ENCODE measurements at regions not wholly inside any gene's neighbourhood (a gene's known extent, or its start where the extent isn't known, plus 50 kb on each side); places are given as distances from the start of the nearest gene placed in this dataset.

GRCh38 chr1:238360474-238360873 is 469.8 kb upstream of the ZP4 start:
- Histone ChIP-seq H3K79me2 (ENCODE audit: low read depth) (no peaks in the 10 kb centered on the region), H3F3A (ENCODE audit: insufficient read depth, low read depth) (no peaks in the 10 kb centered on the region), H3K9me3 (ENCODE audit: insufficient read depth, low read depth) (no peaks in the 10 kb centered on the region), H4K20me1 (ENCODE audit: insufficient read depth) (no peaks in the 10 kb centered on the region), H3K36me3 (ENCODE audit: low read depth) (no peaks in the 10 kb centered on the region), H3K4me1 (replicated peaks; ENCODE audit: insufficient read depth) (no peaks in the 10 kb centered on the region), H3K9me2 (ENCODE audit: insufficient read depth) (0 out of 2 replicates have a peak, but pooled peaks cover 2% of the 10 kb centered on the region), H3K27me3 (ENCODE audit: insufficient read depth, low read depth) (0 out of 2 replicates have a peak, but pooled peaks cover 4% of the 10 kb centered on the region), H3K4me2 (no peak overlapping the region), H3K4me3 (no peak overlapping the region), H2AFZ (no peak overlapping the region), H3K27ac (no peak overlapping the region)
- BruUV-seq (replicated peaks): no TSS peak
- intact Hi-C loops (cut with micrococcal nuclease; ENCODE audit: unreplicated experiment): no loop called here
- no peak for TF ChIP-seq CTCF (conservative IDR thresholded peaks at IDR 0.05)
- no peak for TF ChIP-seq EZH2 (IDR thresholded peaks at IDR 0.05; ENCODE audit: low read depth)
- ChIA-PET POLR2A (ENCODE audit: unreplicated experiment) (no interaction called here), CTCF (no interaction called here)
- no peak for DNase-seq

- no peak overlapping the region for H2AFZ ChIP-seq
- H3K27ac ChIP-seq: no peak overlapping the region
- no peak for DNase-seq
- H3K27me3 ChIP-seq (ENCODE audit: insufficient read depth, low read depth): 0 out of 2 replicates have a peak, but pooled peaks cover 6% of the 10 kb centered on the region
- no TSS peak for BruUV-seq (replicated peaks)
- H3K36me3 ChIP-seq (ENCODE audit: low read depth): no peaks in the 10 kb centered on the region
- H3K9me2 ChIP-seq (ENCODE audit: insufficient read depth): no peaks in the 10 kb centered on the region
- no peaks in the 10 kb centered on the region for H4K20me1 ChIP-seq (ENCODE audit: insufficient read depth)
- H3K9me3 ChIP-seq (ENCODE audit: insufficient read depth, low read depth): no peaks in the 10 kb centered on the region
- no peaks in the 10 kb centered on the region for H3K79me2 ChIP-seq (ENCODE audit: low read depth)
- intact Hi-C loops (cut with micrococcal nuclease; ENCODE audit: unreplicated experiment): no loop called here
- TF ChIP-seq CTCF (conservative IDR thresholded peaks at IDR 0.05): no peak
- H3K4me1 ChIP-seq (replicated peaks; ENCODE audit: insufficient read depth): no peaks in the 10 kb centered on the region
- ChIA-PET POLR2A (ENCODE audit: unreplicated experiment) (no interaction called here), CTCF (no interaction called here)
- no peak overlapping the region for H3K4me3 ChIP-seq
- H3K4me2 ChIP-seq: no peak overlapping the region
- H3F3A ChIP-seq (ENCODE audit: insufficient read depth, low read depth): no peaks in the 10 kb centered on the region
Measured at GRCh38 chr1:238350471-238350870, 459.7 kb upstream of the ZP4 start.

- Histone ChIP-seq H3K4me1 (replicated peaks; ENCODE audit: insufficient read depth) (no peaks in the 10 kb centered on the region), H3K79me2 (ENCODE audit: low read depth) (no peaks in the 10 kb centered on the region), H3K4me2 (no peak overlapping the region), H3K27me3 (ENCODE audit: insufficient read depth, low read depth) (0 out of 2 replicates have a peak, but pooled peaks cover 6% of the 10 kb centered on the region), H3K36me3 (ENCODE audit: low read depth) (no peaks in the 10 kb centered on the region), H3F3A (ENCODE audit: insufficient read depth, low read depth) (no peaks in the 10 kb centered on the region), H3K9me3 (ENCODE audit: insufficient read depth, low read depth) (no peaks in the 10 kb centered on the region), H3K27ac (no peak overlapping the region), H2AFZ (no peak overlapping the region), H4K20me1 (ENCODE audit: insufficient read depth) (no peaks in the 10 kb centered on the region), H3K4me3 (no peak overlapping the region), H3K9me2 (ENCODE audit: insufficient read depth) (no peaks in the 10 kb centered on the region; the same call in 1 of the 2 replicates)
- intact Hi-C loops (cut with micrococcal nuclease; ENCODE audit: unreplicated experiment): no loop called here
- TF ChIP-seq EZH2 (IDR thresholded peaks at IDR 0.05; ENCODE audit: low read depth) (no peak), CTCF (conservative IDR thresholded peaks at IDR 0.05) (no peak)
- no peak for DNase-seq
- POLR2A ChIA-PET (ENCODE audit: unreplicated experiment): no interaction called here
- no TSS peak for BruUV-seq (replicated peaks)
- CTCF ChIA-PET: no interaction called here
Measured at GRCh38 chr1:238346340-238346739, 455.6 kb upstream of the ZP4 start.
